Activated B cell treated with CpG ODN at 0.5 μM for 24 hours (primary cell): ENCODE measurements at regions not wholly inside any gene's neighbourhood (a gene's known extent, or its start where the extent isn't known, plus 50 kb on each side); places are given as distances from the start of the nearest gene placed in this dataset.

Experiments
- ATAC-seq: fragments of 200-7000 bp; cut with Tn5 transposase; one replicate; pipeline ENCODE4 v1.10.0; 2021; ENCODE audit warnings: low read depth, mild to moderate bottlenecking, moderate library complexity
- CTCF ChIA-PET: fragments of 350-600 bp; sonication (Branson Sonifier 250); formaldehyde crosslinking; loops from one replicate; lab custom pipeline; 2021; ENCODE audit warnings: antibody characterized with exemption; lab: Charles Lee
- POLR2A ChIA-PET: fragments of 350-600 bp; sonication (Branson Sonifier 250); formaldehyde crosslinking; loops from one replicate; lab custom pipeline; 2021; ENCODE audit warnings: antibody characterized with exemption; lab: Charles Lee
- DNase-seq: peaks from one replicate; pipeline ENCODE4 v3.0.0; 2022
- H3K27ac Mint-ChIP-seq: one replicate; pipeline ENCODE4 v1.8.0; 2020; ENCODE audit warnings: mixed read lengths
- H3K27me3 Mint-ChIP-seq: one replicate; pipeline ENCODE4 v1.8.0; 2021; ENCODE audit warnings: mixed read lengths
- H3K36me3 Mint-ChIP-seq: one replicate; pipeline ENCODE4 v1.8.0; 2021; ENCODE audit warnings: low read depth, mixed read lengths
- H3K4me1 Mint-ChIP-seq: one replicate; pipeline ENCODE4 v1.8.0; 2021; ENCODE audit warnings: mixed read lengths
- H3K4me3 Mint-ChIP-seq: one replicate; pipeline ENCODE4 v1.8.0; 2020; ENCODE audit warnings: mild to moderate bottlenecking, mixed read lengths
- H3K9me3 Mint-ChIP-seq: one replicate; pipeline ENCODE4 v1.8.0; 2020; ENCODE audit warnings: mixed read lengths
- intact Hi-C: fragments of 100-400 bp; cut with micrococcal nuclease; formaldehyde crosslinking; loops from one replicate; pipeline ENCODE4 v1.15.1; 2024
- TF ChIP-seq, protein P1 (sequence below): fragments of 200-600 bp; IDR thresholded peaks from one replicate; pipeline ENCODE4 v1.8.0; 2022; ENCODE audit warnings: antibody characterized with exemption, mild to moderate bottlenecking

DNA sequence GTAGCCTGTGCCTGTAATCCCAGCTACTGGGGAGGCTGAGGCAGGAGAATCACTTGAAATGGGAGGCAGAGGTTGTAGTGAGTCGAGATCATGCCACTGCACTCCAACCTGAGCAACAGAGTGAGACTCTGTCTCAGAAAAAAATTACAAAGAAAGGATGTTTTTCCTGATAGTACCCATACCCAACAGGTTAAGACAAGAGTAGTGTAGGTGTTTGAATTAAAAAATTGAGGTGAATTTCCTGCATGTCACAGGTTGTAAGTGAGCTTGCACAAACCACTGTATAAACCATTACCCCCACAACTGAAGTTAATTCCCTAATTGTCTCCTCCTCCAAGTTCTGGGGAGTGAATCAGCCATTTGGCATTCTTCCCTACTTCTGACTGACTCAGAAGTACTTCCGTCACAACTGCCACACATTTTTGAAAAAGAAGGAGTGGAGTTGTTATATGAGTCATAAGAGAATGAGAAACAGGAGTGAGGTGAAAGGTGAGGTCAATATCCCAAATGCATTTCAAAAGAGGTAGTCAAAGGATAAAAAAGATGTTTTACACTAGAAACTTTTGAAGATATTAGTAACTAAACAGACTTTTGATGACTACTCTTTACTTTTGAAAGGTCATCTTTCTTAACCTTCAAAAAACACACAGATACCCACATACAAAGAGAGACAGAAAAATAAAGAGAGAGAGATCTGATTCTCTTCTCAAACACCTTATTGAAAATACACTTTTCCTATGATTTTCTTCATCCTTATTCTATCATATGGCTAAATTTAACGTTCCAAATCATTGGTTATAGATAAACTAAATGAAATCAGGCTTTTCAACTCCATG is 134.5 kb downstream of the BTC start:
- no peak overlapping the region for H3K4me3 Mint-ChIP-seq
- H3K4me1 Mint-ChIP-seq = no peaks in the 10 kb centered on the region
- TF ChIP-seq, protein P1, sequence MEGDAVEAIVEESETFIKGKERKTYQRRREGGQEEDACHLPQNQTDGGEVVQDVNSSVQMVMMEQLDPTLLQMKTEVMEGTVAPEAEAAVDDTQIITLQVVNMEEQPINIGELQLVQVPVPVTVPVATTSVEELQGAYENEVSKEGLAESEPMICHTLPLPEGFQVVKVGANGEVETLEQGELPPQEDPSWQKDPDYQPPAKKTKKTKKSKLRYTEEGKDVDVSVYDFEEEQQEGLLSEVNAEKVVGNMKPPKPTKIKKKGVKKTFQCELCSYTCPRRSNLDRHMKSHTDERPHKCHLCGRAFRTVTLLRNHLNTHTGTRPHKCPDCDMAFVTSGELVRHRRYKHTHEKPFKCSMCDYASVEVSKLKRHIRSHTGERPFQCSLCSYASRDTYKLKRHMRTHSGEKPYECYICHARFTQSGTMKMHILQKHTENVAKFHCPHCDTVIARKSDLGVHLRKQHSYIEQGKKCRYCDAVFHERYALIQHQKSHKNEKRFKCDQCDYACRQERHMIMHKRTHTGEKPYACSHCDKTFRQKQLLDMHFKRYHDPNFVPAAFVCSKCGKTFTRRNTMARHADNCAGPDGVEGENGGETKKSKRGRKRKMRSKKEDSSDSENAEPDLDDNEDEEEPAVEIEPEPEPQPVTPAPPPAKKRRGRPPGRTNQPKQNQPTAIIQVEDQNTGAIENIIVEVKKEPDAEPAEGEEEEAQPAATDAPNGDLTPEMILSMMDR = no peak
- H3K9me3 Mint-ChIP-seq = no peaks in the 10 kb centered on the region
- H3K27me3 Mint-ChIP-seq = peaks cover 7% of the 10 kb centered on the region
- ChIA-PET POLR2A (no interaction called here), CTCF (no interaction called here)
- H3K36me3 Mint-ChIP-seq = no peaks in the 10 kb centered on the region
- DNase-seq = no peak
- intact Hi-C loops = no loop called here
- H3K27ac Mint-ChIP-seq = no peak overlapping the region
- ATAC-seq = no peak

DNA sequence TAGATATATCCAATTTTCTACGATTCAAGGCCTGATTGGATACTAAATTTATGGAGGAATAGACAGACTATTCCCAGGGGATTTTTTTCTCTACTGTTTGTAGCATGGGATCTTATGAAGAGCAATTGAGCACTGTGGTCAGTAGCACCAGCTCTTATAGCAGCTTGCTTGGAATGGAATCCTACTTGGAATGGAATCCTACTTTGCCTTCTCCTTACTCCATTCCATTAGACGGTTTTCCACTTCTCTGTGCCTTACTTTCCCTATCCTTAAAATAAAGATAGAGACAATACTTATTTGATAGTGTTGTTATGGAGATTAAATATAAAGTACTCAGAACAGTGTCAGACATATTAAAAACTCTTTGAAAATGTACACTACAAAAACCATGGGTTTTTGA is 133.5 kb downstream of the BTC start:
- intact Hi-C loops = no loop called here
- POLR2A ChIA-PET = no interaction called here

DNA sequence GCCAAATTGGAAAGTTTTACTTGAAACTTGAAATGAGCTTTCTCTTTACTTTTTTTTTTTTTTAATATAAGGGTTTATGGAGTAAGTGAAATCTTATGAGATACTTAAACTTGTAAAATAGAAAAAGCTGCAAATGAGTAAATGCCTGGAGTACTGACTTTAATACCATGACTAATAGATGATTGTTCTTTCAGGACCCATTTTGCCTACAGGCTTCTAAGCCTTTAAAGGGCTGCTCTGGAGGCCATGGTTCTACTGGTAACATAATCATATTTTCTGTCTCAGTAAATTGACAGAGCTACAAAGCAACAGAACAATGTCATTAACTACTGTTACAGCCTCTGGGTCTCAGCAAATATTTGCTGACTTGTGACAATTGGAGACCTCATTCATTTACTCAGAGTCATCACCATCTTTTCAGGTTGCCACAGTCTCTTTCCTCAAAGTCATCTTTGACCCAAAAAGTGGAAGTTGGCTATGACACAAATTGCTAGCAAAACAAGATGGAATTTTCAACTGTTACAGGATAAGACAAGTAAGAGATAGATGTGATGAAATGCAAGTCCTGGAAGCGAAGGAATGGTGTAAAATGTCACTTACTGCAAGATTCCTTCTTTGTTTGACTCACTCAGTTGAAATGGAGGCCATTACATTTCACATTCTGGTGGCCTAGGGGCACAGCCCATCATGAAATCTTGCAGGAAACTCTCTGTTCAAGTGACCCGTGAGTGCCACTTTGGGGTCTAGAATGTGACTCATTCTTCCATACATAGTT is 132.7 kb downstream of the BTC start:
- ATAC-seq (no peak), DNase-seq (no peak)
- Mint-ChIP-seq H3K4me1 (no peaks in the 10 kb centered on the region), H3K27me3 (peaks cover 7% of the 10 kb centered on the region), H3K9me3 (no peaks in the 10 kb centered on the region), H3K4me3 (no peak overlapping the region), H3K36me3 (no peaks in the 10 kb centered on the region), H3K27ac (no peak overlapping the region)
- intact Hi-C loops = no loop called here
- TF ChIP-seq, protein P1 = no peak
- POLR2A ChIA-PET = no interaction called here
- CTCF ChIA-PET = interaction anchor here (1.1 kb wide), 1 partner anchor 16 kb away, joined by 3 read pairs; no protein-coding TSS in a partner anchor

More for the DNA sequence above, 133.5 kb downstream of the BTC start:
- DNase-seq = no peak
- Mint-ChIP-seq H3K4me3 (no peak overlapping the region), H3K4me1 (no peaks in the 10 kb centered on the region), H3K27me3 (peaks cover 7% of the 10 kb centered on the region), H3K36me3 (no peaks in the 10 kb centered on the region), H3K27ac (no peak overlapping the region), H3K9me3 (no peaks in the 10 kb centered on the region)
- CTCF ChIA-PET = interaction anchor here (1.1 kb wide), 1 partner anchor 17 kb away, joined by 3 read pairs; no protein-coding TSS in a partner anchor
- TF ChIP-seq, protein P1 = no peak
- no peak for ATAC-seq

DNA sequence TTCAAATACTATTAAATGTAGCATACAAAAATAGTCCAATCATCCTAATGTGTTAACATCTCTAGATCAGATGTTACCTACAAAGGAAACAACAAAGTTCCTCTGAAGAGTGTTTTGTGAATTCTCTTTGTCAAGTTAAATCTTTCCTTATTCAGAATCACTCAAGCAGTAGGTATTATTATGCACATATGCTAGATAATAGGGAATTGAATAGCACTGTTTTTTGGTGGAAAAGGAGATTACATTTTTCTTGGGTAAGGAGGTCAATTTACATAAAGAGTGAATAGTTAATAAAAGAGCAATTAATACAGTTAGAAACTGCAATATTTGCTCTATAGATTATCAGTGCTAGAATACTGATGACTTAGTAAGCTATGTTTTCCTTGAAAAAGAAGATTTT is 130.7 kb downstream of the BTC start:
- TF ChIP-seq, protein P1 = no peak
- no peaks in the 10 kb centered on the region for H3K36me3 Mint-ChIP-seq
- ChIA-PET CTCF (no interaction called here), POLR2A (no interaction called here)
- intact Hi-C loops = no loop called here
- DNase-seq (no peak), ATAC-seq (no peak)
- no peaks in the 10 kb centered on the region for H3K9me3 Mint-ChIP-seq
- H3K27ac Mint-ChIP-seq = no peak overlapping the region
- no peak overlapping the region for H3K4me3 Mint-ChIP-seq
- H3K4me1 Mint-ChIP-seq = no peaks in the 10 kb centered on the region
- peaks cover 4% of the 10 kb centered on the region for H3K27me3 Mint-ChIP-seq

DNA sequence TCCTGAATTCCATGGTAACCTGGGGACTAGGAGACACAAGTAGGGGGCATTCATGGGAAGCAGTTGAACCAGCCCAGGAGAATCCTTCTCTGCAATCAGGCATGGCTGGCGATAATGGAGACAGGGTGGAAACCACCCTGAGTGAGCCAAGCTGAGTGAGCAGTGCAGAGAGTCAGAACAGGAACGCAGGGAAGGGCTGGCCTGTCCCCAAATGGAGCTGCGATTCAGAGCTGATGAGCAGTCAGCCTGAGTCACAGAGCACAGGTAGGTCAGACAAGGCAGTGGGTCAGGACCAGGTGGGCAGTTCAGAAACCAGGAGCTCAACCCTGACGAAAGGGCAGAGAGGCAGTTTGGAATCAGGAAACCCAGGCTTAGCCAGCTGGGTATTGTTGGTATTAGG is 129.0 kb downstream of the BTC start:
- POLR2A ChIA-PET = no interaction called here
- Mint-ChIP-seq H3K4me3 (no peak overlapping the region), H3K4me1 (no peaks in the 10 kb centered on the region), H3K27ac (no peak overlapping the region), H3K36me3 (no peaks in the 10 kb centered on the region), H3K27me3 (peaks cover 10% of the 10 kb centered on the region), H3K9me3 (no peaks in the 10 kb centered on the region)
- TF ChIP-seq, protein P1 = no peak
- ATAC-seq = no peak
- CTCF ChIA-PET = no interaction called here
- DNase-seq = no peak
- intact Hi-C loops = no loop called here
